H1 (cell line): ENCODE measurements at regions not wholly inside any gene's neighbourhood (a gene's known extent, or its start where the extent isn't known, plus 50 kb on each side); places are given as distances from the start of the nearest gene placed in this dataset.

Experiments used
- ASH2L ChIP-seq: fragments of 200-600, 300-600 bp; sonication (generic); IDR thresholded peaks from one replicate; pipeline ENCODE4 v1.7.1; 2017; ENCODE audit warnings: low read length
- MAFK ChIP-seq: IDR thresholded peaks from 2 replicates; pipeline ENCODE4 v1.6.1; 2012; ENCODE audit warnings: low read depth, mild to moderate bottlenecking, improper control_type of control experiment, low read length
- RAD21 ChIP-seq, 2 experiments: IDR thresholded peaks in 1 of 2; conservative IDR thresholded peaks in 1 of 2; 2 replicates each; pipeline ENCODE4 v1.6.1; 2011; ENCODE audit warnings: low read depth in 2 of 2, low read length in 2 of 2, improper control_type of control experiment in 1 of 2, inconsistent platforms in 1 of 2, mild to moderate bottlenecking in 1 of 2, moderate library complexity in 1 of 2
- RXRA ChIP-seq: IDR thresholded peaks from 2 replicates; pipeline ENCODE4 v1.6.1; 2011; ENCODE audit warnings: low read depth, mild to moderate bottlenecking, low read length, moderate library complexity; ENCODE audit not compliant: insufficient read depth
- TF ChIP-seq, protein P1 (sequence below), 3 experiments: IDR thresholded peaks; 1 replicate in 2 of 3; 2 replicates in 1 of 3; pipeline versions ENCODE4 v1.5.1 to v1.6.1; 2011; ENCODE audit warnings: low read length in 3 of 3, mild to moderate bottlenecking in 3 of 3, inconsistent platforms in 2 of 3, low read depth in 1 of 3, moderate library complexity in 1 of 3; ENCODE audit not compliant: insufficient read depth in 1 of 3; ENCODE audit errors: control extremely low read depth in 1 of 3

DNA sequence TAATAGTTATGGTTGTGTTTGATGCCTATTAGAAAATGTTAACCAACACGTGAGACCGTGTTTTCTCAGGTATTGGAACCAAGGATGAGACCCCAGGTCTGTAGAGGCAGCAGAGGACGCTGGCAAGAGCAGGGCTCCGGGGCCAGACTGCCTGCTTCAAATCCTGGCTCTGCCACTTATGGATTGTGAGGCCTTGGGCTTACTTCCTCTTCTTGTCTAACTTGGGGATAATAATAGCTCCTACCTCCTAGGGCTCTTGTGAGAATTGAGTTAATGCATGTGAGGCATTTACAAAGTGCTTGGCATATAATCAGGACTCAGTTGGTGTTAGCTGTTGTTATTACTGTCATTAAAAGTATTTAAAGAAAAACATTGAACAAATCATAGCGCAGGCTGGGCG is 85.5 kb upstream of the PITX1 start:
- TF ChIP-seq, protein P1, sequence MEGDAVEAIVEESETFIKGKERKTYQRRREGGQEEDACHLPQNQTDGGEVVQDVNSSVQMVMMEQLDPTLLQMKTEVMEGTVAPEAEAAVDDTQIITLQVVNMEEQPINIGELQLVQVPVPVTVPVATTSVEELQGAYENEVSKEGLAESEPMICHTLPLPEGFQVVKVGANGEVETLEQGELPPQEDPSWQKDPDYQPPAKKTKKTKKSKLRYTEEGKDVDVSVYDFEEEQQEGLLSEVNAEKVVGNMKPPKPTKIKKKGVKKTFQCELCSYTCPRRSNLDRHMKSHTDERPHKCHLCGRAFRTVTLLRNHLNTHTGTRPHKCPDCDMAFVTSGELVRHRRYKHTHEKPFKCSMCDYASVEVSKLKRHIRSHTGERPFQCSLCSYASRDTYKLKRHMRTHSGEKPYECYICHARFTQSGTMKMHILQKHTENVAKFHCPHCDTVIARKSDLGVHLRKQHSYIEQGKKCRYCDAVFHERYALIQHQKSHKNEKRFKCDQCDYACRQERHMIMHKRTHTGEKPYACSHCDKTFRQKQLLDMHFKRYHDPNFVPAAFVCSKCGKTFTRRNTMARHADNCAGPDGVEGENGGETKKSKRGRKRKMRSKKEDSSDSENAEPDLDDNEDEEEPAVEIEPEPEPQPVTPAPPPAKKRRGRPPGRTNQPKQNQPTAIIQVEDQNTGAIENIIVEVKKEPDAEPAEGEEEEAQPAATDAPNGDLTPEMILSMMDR (IDR thresholded peaks at IDR 0.05; ENCODE audit: control extremely low read depth in 1 of 3, insufficient read depth in 1 of 3, low read depth in 1 of 3, low read length in 3 of 3): no peak
- TF ChIP-seq ASH2L (no peak), RAD21 (IDR thresholded peaks at IDR 0.05 in 1 of 2, conservative IDR thresholded peaks at IDR 0.05 in 1 of 2; ENCODE audit: low read depth in 2 of 2, low read length in 2 of 2) (no peak), MAFK (no peak), RXRA (no peak)
